DOHH2 (cell line): ENCODE measurements at regions not wholly inside any gene's neighbourhood (a gene's known extent, or its start where the extent isn't known, plus 50 kb on each side); places are given as distances from the start of the nearest gene placed in this dataset.

ENCODE experiments used
- EZH2phosphoT487 ChIP-seq: fragments of 200-600 bp; sonication (generic); IDR thresholded peaks from 2 replicates; pipeline ENCODE4 v1.6.1; 2017; ENCODE audit warnings: borderline replicate concordance, mild to moderate bottlenecking, antibody characterized with exemption, low read length, moderate library complexity, mixed read lengths
- TF ChIP-seq, protein P1 (sequence below): fragments of 200-600 bp; sonication (generic); IDR thresholded peaks from one replicate; pipeline ENCODE4 v1.5.1; 2014; ENCODE audit warnings: antibody characterized with exemption, mild to moderate bottlenecking, low read depth, low read length; ENCODE audit not compliant: poor library complexity, severe bottlenecking

DNA sequence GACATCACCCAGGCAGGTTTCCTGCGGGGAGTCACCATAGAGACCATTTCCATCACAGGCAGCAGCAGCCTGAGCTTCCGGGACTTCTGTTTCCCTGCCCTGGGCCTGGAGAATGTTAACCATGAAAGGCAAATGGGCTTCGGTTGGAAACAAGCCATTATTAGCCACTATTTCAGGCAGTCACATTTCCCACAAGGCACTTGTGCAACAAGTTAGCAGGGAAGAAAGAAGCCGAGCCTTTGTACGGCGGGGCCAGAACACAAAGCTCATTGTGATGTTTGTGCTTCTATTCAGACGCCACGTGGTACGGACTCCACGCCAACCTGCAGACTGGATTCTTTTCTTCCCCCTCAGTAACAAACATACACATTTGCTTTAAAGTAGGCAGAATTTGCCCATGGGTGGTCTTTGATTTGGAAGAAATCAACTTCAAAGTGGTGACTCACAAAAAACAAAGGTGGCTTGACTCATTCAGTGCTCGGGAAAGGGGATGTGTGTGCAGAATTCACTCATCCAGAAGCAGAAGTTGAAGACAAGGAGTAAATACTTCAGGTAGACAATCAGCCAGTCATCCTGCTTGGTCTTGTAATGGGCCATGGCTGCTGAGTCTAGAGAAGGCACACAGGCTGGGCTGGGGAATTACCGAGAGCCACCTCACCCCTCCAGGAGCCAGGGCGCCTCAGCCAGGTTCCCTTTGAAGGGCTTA lies 154.2 kb upstream of the PRMT8 start:
- TF ChIP-seq, protein P1, sequence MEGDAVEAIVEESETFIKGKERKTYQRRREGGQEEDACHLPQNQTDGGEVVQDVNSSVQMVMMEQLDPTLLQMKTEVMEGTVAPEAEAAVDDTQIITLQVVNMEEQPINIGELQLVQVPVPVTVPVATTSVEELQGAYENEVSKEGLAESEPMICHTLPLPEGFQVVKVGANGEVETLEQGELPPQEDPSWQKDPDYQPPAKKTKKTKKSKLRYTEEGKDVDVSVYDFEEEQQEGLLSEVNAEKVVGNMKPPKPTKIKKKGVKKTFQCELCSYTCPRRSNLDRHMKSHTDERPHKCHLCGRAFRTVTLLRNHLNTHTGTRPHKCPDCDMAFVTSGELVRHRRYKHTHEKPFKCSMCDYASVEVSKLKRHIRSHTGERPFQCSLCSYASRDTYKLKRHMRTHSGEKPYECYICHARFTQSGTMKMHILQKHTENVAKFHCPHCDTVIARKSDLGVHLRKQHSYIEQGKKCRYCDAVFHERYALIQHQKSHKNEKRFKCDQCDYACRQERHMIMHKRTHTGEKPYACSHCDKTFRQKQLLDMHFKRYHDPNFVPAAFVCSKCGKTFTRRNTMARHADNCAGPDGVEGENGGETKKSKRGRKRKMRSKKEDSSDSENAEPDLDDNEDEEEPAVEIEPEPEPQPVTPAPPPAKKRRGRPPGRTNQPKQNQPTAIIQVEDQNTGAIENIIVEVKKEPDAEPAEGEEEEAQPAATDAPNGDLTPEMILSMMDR: no peak
- no peak for TF ChIP-seq EZH2phosphoT487
